HEK293T (cell line): ENCODE measurements at regions not wholly inside any gene's neighbourhood (a gene's known extent, or its start where the extent isn't known, plus 50 kb on each side); places are given as distances from the start of the nearest gene placed in this dataset.

Experiments
- BHLHE40 ChIP-seq: fragments of 450-650 bp; IDR thresholded peaks from 2 replicates; pipeline ENCODE4 v1.6.1; 2016; ENCODE audit warnings: mild to moderate bottlenecking, moderate library complexity, borderline replicate concordance
- FOXM1 ChIP-seq: fragments of 450-650 bp; IDR thresholded peaks from 2 replicates; pipeline ENCODE4 v1.6.1; 2017; ENCODE audit warnings: mild to moderate bottlenecking, borderline replicate concordance
- HDGF ChIP-seq: fragments of 450-650 bp; IDR thresholded peaks from 2 replicates; pipeline ENCODE4 v1.6.1; 2017; ENCODE audit warnings: antibody characterized with exemption, borderline replicate concordance
- NFRKB ChIP-seq: fragments of 450-650 bp; IDR thresholded peaks from 2 replicates; pipeline ENCODE4 v1.6.1; 2016; ENCODE audit warnings: mild to moderate bottlenecking, moderate library complexity
- SUZ12 ChIP-seq: fragments of 450-650 bp; IDR thresholded peaks from 2 replicates; pipeline ENCODE4 v1.6.1; 2016; ENCODE audit warnings: mild to moderate bottlenecking
- TARDBP ChIP-seq: fragments of 450-650 bp; IDR thresholded peaks from 2 replicates; pipeline ENCODE4 v1.6.1; 2016

- TF ChIP-seq BHLHE40 (no peak), HDGF (no peak), FOXM1 (no peak), SUZ12 (no peak), NFRKB (no peak), TARDBP (no peak)
These were observed 51.0 kb upstream of the PPP2R2D start for GRCh38 chr10:131849591-131850382.
